A673 (cell line): ENCODE measurements at regions not wholly inside any gene's neighbourhood (a gene's known extent, or its start where the extent isn't known, plus 50 kb on each side); places are given as distances from the start of the nearest gene placed in this dataset.

Source experiments
- BruUV-seq: library from RNA; stranded (reverse); fragments of 400-500 nt; replicated peaks from 2 replicates; lab custom pipeline; 2021; lab: Mats Ljungman, UMichigan
- CTCF ChIA-PET: fragments of 300-600 bp; sonication (Branson Sonifier 250); formaldehyde crosslinking; loops from one replicate; lab custom pipeline; 2022; ENCODE audit warnings: antibody characterized with exemption; lab: Charles Lee
- POLR2A ChIA-PET: fragments of 300-600 bp; sonication (Branson Sonifier 250); formaldehyde crosslinking; loops from one replicate; lab custom pipeline; 2022; ENCODE audit warnings: antibody characterized with exemption; ENCODE audit not compliant: low non-redundant PET; lab: Charles Lee
- DNase-seq: peaks from one replicate; pipeline ENCODE4 v3.0.0-alpha.2; 2015; ENCODE audit warnings: low spot score
- H3K27ac ChIP-seq: fragments of 200-600 bp; sonication (generic); 2 replicates; pipeline ENCODE4 v1.5.1; 2016; ENCODE audit warnings: mixed run types, low read depth, mild to moderate bottlenecking, mixed read lengths, antibody characterized with exemption, low read length; ENCODE audit not compliant: poor library complexity, severe bottlenecking
- H3K27me3 ChIP-seq: fragments of 200-600 bp; sonication (generic); replicated peaks from 2 replicates; pipeline ENCODE4 v1.6.1; 2017; ENCODE audit warnings: mixed run types, low read depth, mild to moderate bottlenecking, mixed read lengths, antibody characterized with exemption, low read length; ENCODE audit not compliant: insufficient read depth, poor library complexity
- H3K36me3 ChIP-seq: fragments of 200-600 bp; sonication (generic); 2 replicates; pipeline ENCODE4 v1.6.1; 2016; ENCODE audit warnings: mixed run types, mild to moderate bottlenecking, mixed read lengths, antibody characterized with exemption, low read length; ENCODE audit not compliant: insufficient read depth, poor library complexity, severe bottlenecking
- H3K4me1 ChIP-seq: fragments of 200-600 bp; sonication (generic); 2 replicates; pipeline ENCODE4 v1.6.1; 2017; ENCODE audit warnings: mixed run types, mild to moderate bottlenecking, mixed read lengths, antibody characterized with exemption, low read length; ENCODE audit not compliant: insufficient read depth, poor library complexity, severe bottlenecking
- H3K4me3 ChIP-seq: fragments of 200-600 bp; sonication (generic); 2 replicates; pipeline ENCODE4 v1.5.1; 2016; ENCODE audit warnings: low read depth, mixed run types, mild to moderate bottlenecking, mixed read lengths, low read length; ENCODE audit not compliant: poor library complexity, severe bottlenecking
- H3K9me3 ChIP-seq: fragments of 200-600 bp; sonication (generic); 2 replicates; pipeline ENCODE4 v1.6.1; 2016; ENCODE audit warnings: mixed run types, low read depth, mild to moderate bottlenecking, mixed read lengths, antibody characterized with exemption, low read length; ENCODE audit not compliant: poor library complexity, severe bottlenecking
- CTCF ChIP-seq: fragments of 300-800, 200-600 bp; sonication (generic); conservative IDR thresholded peaks from 2 replicates; pipeline ENCODE4 v1.5.1; 2017; ENCODE audit warnings: low read depth, mild to moderate bottlenecking, antibody characterized with exemption, low read length, moderate library complexity, mixed read lengths
- EZH2 ChIP-seq: fragments of 200-600 bp; sonication (generic); IDR thresholded peaks from 2 replicates; pipeline ENCODE4 v1.6.1; 2017; ENCODE audit warnings: borderline replicate concordance, low read depth, mild to moderate bottlenecking, mixed read lengths, antibody characterized with exemption, low read length; ENCODE audit not compliant: poor library complexity, severe bottlenecking
- intact Hi-C: fragments of 100-400 bp; cut with micrococcal nuclease; formaldehyde crosslinking; loops from one replicate; pipeline ENCODE4 v1.10.0; 2022; ENCODE audit not compliant: unreplicated experiment

DNA sequence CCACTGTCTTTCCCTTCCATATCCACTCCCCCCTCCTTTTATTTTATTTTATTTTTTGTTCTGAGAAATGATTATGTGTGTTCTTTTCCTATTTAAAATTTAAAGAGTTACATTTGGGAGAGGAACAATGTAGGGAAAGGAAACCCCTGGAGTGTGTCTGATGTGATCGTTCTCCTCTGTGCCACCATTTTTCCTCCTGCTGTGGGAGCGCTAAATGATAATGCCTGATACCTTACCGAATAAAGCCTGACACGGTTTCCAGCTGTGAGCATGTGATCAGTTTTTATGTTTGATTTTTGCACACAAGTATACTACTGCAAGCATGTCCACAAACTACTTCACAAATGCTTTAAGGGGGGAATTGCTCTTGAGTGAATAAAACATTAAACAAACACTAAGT lies 317.8 kb upstream of the FANCL start:
- Histone ChIP-seq H3K9me3 (no peaks in the 10 kb centered on the region), H3K27ac (no peak overlapping the region), H3K4me3 (peak overlapping the region; percentile 12), H3K36me3 (no peaks in the 10 kb centered on the region), H3K4me1 (peaks cover 6% of the 10 kb centered on the region), H3K27me3 (no peaks in the 10 kb centered on the region)
- no peak for TF ChIP-seq CTCF
- TF ChIP-seq EZH2, result no peak
- no TSS peak for BruUV-seq
- intact Hi-C loops, result no loop called here
- peak; percentile 71 for DNase-seq
- POLR2A ChIA-PET, result no interaction called here
- CTCF ChIA-PET, result interaction anchor here (1.0 kb wide), 1 partner anchor 13 kb away, joined by 3 read pairs; no protein-coding TSS in a partner anchor

DNA sequence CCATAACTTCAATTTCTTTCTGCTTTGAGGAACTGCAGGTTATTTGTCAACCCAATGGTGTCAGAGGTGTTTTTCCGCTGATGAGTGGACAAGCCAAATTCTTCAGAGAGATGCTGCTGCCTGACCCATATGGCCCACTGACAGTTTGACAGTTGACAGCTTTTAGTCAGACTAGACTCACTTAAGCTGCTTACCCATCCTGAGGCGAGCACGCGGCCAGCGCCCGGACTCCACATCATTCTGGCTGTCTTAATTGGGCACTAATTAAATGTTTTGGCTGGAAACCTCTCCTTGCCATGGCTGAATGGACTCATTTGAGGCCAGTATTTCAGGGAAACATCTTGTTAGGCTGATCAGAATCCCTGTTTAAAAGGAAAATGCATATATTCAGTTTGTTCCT lies 316.1 kb upstream of the FANCL start:
- POLR2A ChIA-PET, result interaction anchor here (0.6 kb wide), 1 partner anchor 105 kb away, joined by 3 read pairs; no protein-coding TSS in a partner anchor

DNA sequence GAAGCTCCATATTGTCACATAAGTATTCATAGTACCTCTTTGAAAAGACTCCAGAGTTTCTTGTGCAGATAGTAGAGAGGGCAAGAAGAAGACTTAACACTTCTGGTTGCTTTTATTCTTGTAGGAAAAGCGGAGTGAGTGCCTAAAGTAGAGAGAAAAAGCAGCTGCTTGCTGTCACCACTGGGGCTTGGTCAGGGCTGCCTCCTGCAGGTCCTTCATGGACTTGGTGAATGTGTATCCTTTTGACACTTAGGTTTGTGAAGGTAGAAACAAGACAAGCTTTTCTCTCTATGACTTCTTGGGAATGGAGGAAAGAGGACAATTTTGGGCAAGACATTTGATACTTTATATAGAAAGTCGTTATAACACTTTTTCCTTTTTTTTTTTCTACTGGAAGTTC lies 312.8 kb upstream of the FANCL start:
- Histone ChIP-seq H3K27ac (no peak overlapping the region), H3K36me3 (no peaks in the 10 kb centered on the region), H3K4me1 (peaks cover 2% of the 10 kb centered on the region), H3K9me3 (no peaks in the 10 kb centered on the region), H3K27me3 (no peaks in the 10 kb centered on the region), H3K4me3 (no peak overlapping the region)
- intact Hi-C loops, result no loop called here
- ChIA-PET CTCF (no interaction called here), POLR2A (no interaction called here)
- DNase-seq, result peak; percentile 39
- BruUV-seq, result no TSS peak
- TF ChIP-seq EZH2, result no peak
- TF ChIP-seq CTCF, result peak; percentile 58

More for the DNA sequence above, 316.1 kb upstream of the FANCL start:
- H3K4me1 ChIP-seq, result peaks cover 6% of the 10 kb centered on the region
- intact Hi-C loops, result no loop called here
- no peaks in the 10 kb centered on the region for H3K27me3 ChIP-seq
- TF ChIP-seq EZH2 (no peak), CTCF (no peak)
- no peaks in the 10 kb centered on the region for H3K36me3 ChIP-seq
- CTCF ChIA-PET, result interaction anchor here (0.6 kb wide), 1 partner anchor 108 kb away, joined by 3 read pairs; no protein-coding TSS in a partner anchor
- H3K27ac ChIP-seq, result no peak overlapping the region
- BruUV-seq, result no TSS peak
- H3K9me3 ChIP-seq, result no peaks in the 10 kb centered on the region
- no peak overlapping the region for H3K4me3 ChIP-seq
- no peak for DNase-seq
